Adrenal gland (tissue), 5 donors: ENCODE measurements at regions not wholly inside any gene's neighbourhood (a gene's known extent, or its start where the extent isn't known, plus 50 kb on each side); places are given as distances from the start of the nearest gene placed in this dataset.
"Not testable (repeated sequence)": the region's sequence is repeated elsewhere in the genome, so short reads cannot be mapped to it uniquely, and the experiment has no call there.

Experiments
- CTCF ChIP-seq, 6 experiments: fragments of 450-650 bp in 4 of 6; fragments of 200-600 bp in 2 of 6; sonication (generic) in 1 of 6; IDR thresholded peaks; 1 replicate in 5 of 6; 2 replicates in 1 of 6; pipeline versions ENCODE4 v1.5.1 to v1.8.0; 2016 to 2021; ENCODE audit warnings: antibody characterized with exemption in 6 of 6, mild to moderate bottlenecking in 2 of 6, moderate library complexity in 1 of 6
- POLR2A ChIP-seq, 2 donors: fragments of 450-650 bp; IDR thresholded peaks; one replicate each; pipeline ENCODE4 v1.6.1; 2017; ENCODE audit warnings: antibody characterized with exemption in 2 of 2, mild to moderate bottlenecking in 2 of 2, moderate library complexity in 1 of 2
- donor health status: DM: no; HTN: no; CAD: no.

GRCh38 chr7:73193991-73194390, 108.2 kb upstream of the SPDYE9 start:
- not testable (repeated sequence) for TF ChIP-seq CTCF, POLR2A (IDR thresholded peaks at IDR 0.05)
